Endothelial cell of umbilical vein (primary cell): ENCODE measurements at regions not wholly inside any gene's neighbourhood (a gene's known extent, or its start where the extent isn't known, plus 50 kb on each side); places are given as distances from the start of the nearest gene placed in this dataset.

Source experiments
- CTCF ChIP-seq, 2 donors: IDR thresholded peaks; 1 replicate in 1 of 2; 2 replicates in 1 of 2; pipeline ENCODE4 v1.5.1; 2011; ENCODE audit warnings: low read length in 2 of 2, mild to moderate bottlenecking in 2 of 2, moderate library complexity in 2 of 2, control low read depth in 1 of 2, inconsistent platforms in 1 of 2, low read depth in 1 of 2; ENCODE audit not compliant: insufficient read depth in 1 of 2; ENCODE audit errors: extremely low read depth in 1 of 2
- EZH2 ChIP-seq: IDR thresholded peaks from 2 replicates; pipeline ENCODE4 v1.6.1; 2012; ENCODE audit warnings: borderline replicate concordance, low read depth, mild to moderate bottlenecking, moderate library complexity, low read length, inconsistent platforms; ENCODE audit not compliant: severe bottlenecking
- MYC ChIP-seq: IDR thresholded peaks from one replicate; pipeline ENCODE4 v1.6.1; 2011; ENCODE audit warnings: mild to moderate bottlenecking, low read depth, low read length
- POLR2AphosphoS5 ChIP-seq: IDR thresholded peaks from 2 replicates; pipeline ENCODE4 v1.6.1; 2012; ENCODE audit warnings: low read depth, mild to moderate bottlenecking, control low read depth, low read length, moderate library complexity; ENCODE audit not compliant: insufficient read depth

GRCh38 chr9:7363777-7364477 is 435.7 kb downstream of the DMAC1 start:
- TF ChIP-seq CTCF (IDR thresholded peaks at IDR 0.05; ENCODE audit: extremely low read depth in 1 of 2, insufficient read depth in 1 of 2, low read depth in 1 of 2, low read length in 2 of 2) (no peak), POLR2AphosphoS5 (no peak), MYC (no peak), EZH2 (no peak)
